Neural cell (in vitro differentiated cells): ENCODE measurements at regions not wholly inside any gene's neighbourhood (a gene's known extent, or its start where the extent isn't known, plus 50 kb on each side); places are given as distances from the start of the nearest gene placed in this dataset.
A peak's percentile ranks its signal among the peaks of the same experiment; 100 is the strongest.

Experiments
- H2AFZ ChIP-seq: fragments of 200-600, 300-800 bp; sonication (generic), shearing (Covaris generic); 2 replicates; pipeline ENCODE4 v1.6.0; 2014; ENCODE audit warnings: low read depth, mild to moderate bottlenecking, antibody characterized with exemption, low read length, moderate library complexity
- H3F3A ChIP-seq: fragments of 200-600 bp; shearing (Covaris generic); 2 replicates; pipeline ENCODE4 v1.6.1; 2016; ENCODE audit warnings: mild to moderate bottlenecking, moderate library complexity, mixed read lengths, antibody characterized with exemption, low read length; ENCODE audit not compliant: insufficient read depth, poor library complexity, severe bottlenecking
- H3K27ac ChIP-seq: fragments of 200-600, 300-800 bp; sonication (generic), shearing (Covaris generic); 2 replicates; pipeline ENCODE4 v1.5.1; 2014; ENCODE audit warnings: mild to moderate bottlenecking, low read length, moderate library complexity
- H3K27me3 ChIP-seq: fragments of 300-800, 200-600 bp; sonication (generic), shearing (Covaris generic); 2 replicates; pipeline ENCODE4 v1.6.0; 2014; ENCODE audit warnings: mild to moderate bottlenecking, low read depth, low read length, moderate library complexity; ENCODE audit not compliant: insufficient read depth
- H3K36me3 ChIP-seq: fragments of 300-800, 200-600 bp; sonication (generic), shearing (Covaris generic); 2 replicates; pipeline ENCODE4 v1.5.1; 2014; ENCODE audit warnings: mild to moderate bottlenecking, antibody characterized with exemption, low read length, moderate library complexity; ENCODE audit not compliant: insufficient read depth
- H3K4me2 ChIP-seq: fragments of 300-800, 200-600 bp; sonication (generic), shearing (Covaris generic); 2 replicates; pipeline ENCODE4 v1.6.0; 2014; ENCODE audit warnings: mild to moderate bottlenecking, low read length
- H3K4me3 ChIP-seq: fragments of 300-800, 200-600 bp; sonication (generic), shearing (Covaris generic); 2 replicates; pipeline ENCODE4 v1.5.1; 2014; ENCODE audit warnings: mild to moderate bottlenecking, low read length, moderate library complexity
- H3K79me2 ChIP-seq: fragments of 200-600 bp; shearing (Covaris generic); replicated peaks from 2 replicates; pipeline ENCODE4 v1.6.0; 2014; ENCODE audit warnings: mild to moderate bottlenecking, low read length, moderate library complexity; ENCODE audit not compliant: insufficient read depth
- H3K9ac ChIP-seq: fragments of 300-800, 200-600 bp; sonication (generic), shearing (Covaris generic); 2 replicates; pipeline ENCODE4 v1.6.1; 2016; ENCODE audit warnings: mild to moderate bottlenecking, low read length, mixed read lengths
- H3K9me2 ChIP-seq: fragments of 200-600 bp; shearing (Covaris generic); 2 replicates; pipeline ENCODE4 v1.6.1; 2016; ENCODE audit warnings: mild to moderate bottlenecking, low read length, mixed read lengths; ENCODE audit not compliant: insufficient read depth
- H3K9me3 ChIP-seq: fragments of 200-600, 300-800 bp; sonication (generic), shearing (Covaris generic); 2 replicates; pipeline ENCODE4 v1.6.1; 2016; ENCODE audit warnings: mild to moderate bottlenecking, mixed run types, low read length, moderate library complexity, mixed read lengths
- H4K20me1 ChIP-seq: fragments of 200-600 bp; shearing (Covaris generic); 2 replicates; pipeline ENCODE4 v1.6.1; 2016; ENCODE audit warnings: mild to moderate bottlenecking, mixed run types; ENCODE audit not compliant: insufficient read depth
- CTCF ChIP-seq: fragments of 450-650 bp; IDR thresholded peaks from 2 replicates; pipeline ENCODE4 v1.5.1; 2014; ENCODE audit warnings: antibody characterized with exemption, mild to moderate bottlenecking, moderate library complexity; ENCODE audit not compliant: poor library complexity, severe bottlenecking
- EP300 ChIP-seq: fragments of 450-650 bp; conservative IDR thresholded peaks from 2 replicates; pipeline ENCODE4 v1.6.1; 2014; ENCODE audit warnings: antibody characterized with exemption, mild to moderate bottlenecking, moderate library complexity; ENCODE audit not compliant: poor library complexity, severe bottlenecking
- EZH2 ChIP-seq: fragments of 200-600, 300-800 bp; shearing (Covaris generic), sonication (generic); IDR thresholded peaks from 2 replicates; pipeline ENCODE4 v1.6.1; 2014; ENCODE audit warnings: antibody characterized with exemption, low read length, borderline replicate concordance, mild to moderate bottlenecking; ENCODE audit not compliant: insufficient read depth, poor library complexity, severe bottlenecking
- MXI1 ChIP-seq: fragments of 450-650 bp; conservative IDR thresholded peaks from 2 replicates; pipeline ENCODE4 v1.6.1; 2014; ENCODE audit warnings: antibody characterized with exemption, mild to moderate bottlenecking; ENCODE audit not compliant: poor library complexity, severe bottlenecking
- POLR2AphosphoS5 ChIP-seq: IDR thresholded peaks from 2 replicates; pipeline ENCODE4 v1.6.1; 2012
- RAD21 ChIP-seq: fragments of 450-650 bp; conservative IDR thresholded peaks from 2 replicates; pipeline ENCODE4 v1.6.1; 2014; ENCODE audit warnings: antibody characterized with exemption, mild to moderate bottlenecking, moderate library complexity
- SMC3 ChIP-seq: fragments of 450-650 bp; conservative IDR thresholded peaks from 2 replicates; pipeline ENCODE4 v1.6.1; 2014; ENCODE audit warnings: antibody characterized with exemption, mild to moderate bottlenecking, moderate library complexity; ENCODE audit not compliant: poor library complexity
- TAF1 ChIP-seq: IDR thresholded peaks from 2 replicates; pipeline ENCODE4 v1.6.1; 2012; ENCODE audit warnings: low read depth
- TF ChIP-seq, protein P1 (sequence below): IDR thresholded peaks from 2 replicates; pipeline ENCODE4 v1.6.1; 2012; ENCODE audit warnings: borderline replicate concordance

DNA sequence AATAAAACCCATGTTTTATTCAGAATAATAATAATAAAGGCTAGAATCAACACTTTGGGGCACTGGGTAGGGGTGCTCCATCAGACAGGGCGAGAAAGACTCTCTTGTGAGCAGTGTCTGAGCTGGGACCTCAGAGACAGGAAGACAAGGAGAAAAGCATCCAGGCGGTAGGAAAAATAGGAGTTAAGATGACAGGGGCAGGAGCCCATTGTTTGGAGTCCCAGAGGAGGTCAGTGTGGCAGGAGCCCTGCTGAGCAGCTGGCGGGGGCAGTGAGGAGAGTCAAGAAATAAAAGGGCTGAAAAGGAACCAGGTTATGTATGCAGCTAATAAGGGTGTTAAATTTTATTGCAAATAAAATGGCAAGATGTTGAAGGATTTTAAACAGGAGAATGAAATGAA, 457.4 kb downstream of the FBXO15 start:
- no peak overlapping the region for H2AFZ ChIP-seq
- TF ChIP-seq MXI1 (no peak), POLR2AphosphoS5 (no peak), RAD21 (no peak), SMC3 (no peak), EP300 (no peak), EZH2 (no peak)
- TF ChIP-seq, protein P1, sequence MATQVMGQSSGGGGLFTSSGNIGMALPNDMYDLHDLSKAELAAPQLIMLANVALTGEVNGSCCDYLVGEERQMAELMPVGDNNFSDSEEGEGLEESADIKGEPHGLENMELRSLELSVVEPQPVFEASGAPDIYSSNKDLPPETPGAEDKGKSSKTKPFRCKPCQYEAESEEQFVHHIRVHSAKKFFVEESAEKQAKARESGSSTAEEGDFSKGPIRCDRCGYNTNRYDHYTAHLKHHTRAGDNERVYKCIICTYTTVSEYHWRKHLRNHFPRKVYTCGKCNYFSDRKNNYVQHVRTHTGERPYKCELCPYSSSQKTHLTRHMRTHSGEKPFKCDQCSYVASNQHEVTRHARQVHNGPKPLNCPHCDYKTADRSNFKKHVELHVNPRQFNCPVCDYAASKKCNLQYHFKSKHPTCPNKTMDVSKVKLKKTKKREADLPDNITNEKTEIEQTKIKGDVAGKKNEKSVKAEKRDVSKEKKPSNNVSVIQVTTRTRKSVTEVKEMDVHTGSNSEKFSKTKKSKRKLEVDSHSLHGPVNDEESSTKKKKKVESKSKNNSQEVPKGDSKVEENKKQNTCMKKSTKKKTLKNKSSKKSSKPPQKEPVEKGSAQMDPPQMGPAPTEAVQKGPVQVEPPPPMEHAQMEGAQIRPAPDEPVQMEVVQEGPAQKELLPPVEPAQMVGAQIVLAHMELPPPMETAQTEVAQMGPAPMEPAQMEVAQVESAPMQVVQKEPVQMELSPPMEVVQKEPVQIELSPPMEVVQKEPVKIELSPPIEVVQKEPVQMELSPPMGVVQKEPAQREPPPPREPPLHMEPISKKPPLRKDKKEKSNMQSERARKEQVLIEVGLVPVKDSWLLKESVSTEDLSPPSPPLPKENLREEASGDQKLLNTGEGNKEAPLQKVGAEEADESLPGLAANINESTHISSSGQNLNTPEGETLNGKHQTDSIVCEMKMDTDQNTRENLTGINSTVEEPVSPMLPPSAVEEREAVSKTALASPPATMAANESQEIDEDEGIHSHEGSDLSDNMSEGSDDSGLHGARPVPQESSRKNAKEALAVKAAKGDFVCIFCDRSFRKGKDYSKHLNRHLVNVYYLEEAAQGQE: no peak

DNA sequence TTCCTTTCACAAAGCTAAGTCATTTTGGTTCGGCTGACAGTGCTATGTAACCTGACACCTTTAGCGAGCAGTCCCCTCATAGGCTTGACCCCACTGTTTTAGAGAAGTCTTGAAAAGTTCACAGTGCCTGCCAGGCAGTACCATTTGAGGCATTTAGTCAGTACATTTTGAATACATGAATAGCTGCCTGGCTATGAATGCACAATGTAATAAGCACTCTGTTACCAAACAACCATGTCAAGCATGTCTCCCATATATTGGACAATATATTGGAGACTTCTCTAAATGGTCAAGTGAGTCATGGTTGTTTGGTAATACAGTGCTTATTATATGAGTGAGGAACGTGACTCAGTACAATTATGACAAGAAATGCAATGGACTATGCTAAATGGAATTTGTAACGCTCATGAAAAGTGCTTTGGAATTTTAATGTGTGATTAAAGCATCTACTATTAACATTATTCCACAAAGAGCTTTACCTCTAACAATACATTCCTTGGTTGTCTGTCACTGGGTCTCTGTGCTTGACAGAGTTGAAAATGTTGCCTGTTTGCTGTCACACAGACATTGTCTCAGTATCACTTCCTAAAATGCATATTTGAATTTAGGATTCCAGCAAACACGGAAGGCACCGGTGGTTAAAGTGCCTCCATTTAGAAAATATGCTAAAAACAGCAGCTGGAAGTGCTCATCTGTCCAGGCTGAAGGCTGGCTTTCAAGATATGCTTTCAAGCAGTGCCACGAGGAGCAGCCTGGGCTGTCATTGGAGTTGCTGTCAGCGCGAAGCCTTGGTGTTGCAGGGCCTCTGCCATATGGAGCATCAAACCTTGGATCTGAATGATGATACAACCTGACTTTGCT, 458.6 kb downstream of the FBXO15 start:
- Histone ChIP-seq H3K79me2 (no peaks in the 10 kb centered on the region), H2AFZ (no peak overlapping the region), H3F3A (no peaks in the 10 kb centered on the region), H3K9me3 (no peaks in the 10 kb centered on the region), H3K4me2 (no peak overlapping the region), H3K27ac (peak overlapping the region; percentile 6), H3K36me3 (no peaks in the 10 kb centered on the region), H3K4me3 (peak overlapping the region; percentile 14), H3K27me3 (no peaks in the 10 kb centered on the region), H4K20me1 (no peaks in the 10 kb centered on the region), H3K9ac (no peak overlapping the region), H3K9me2 (no peaks in the 10 kb centered on the region)
- TF ChIP-seq CTCF (no peak), EP300 (peak; percentile 79), POLR2AphosphoS5 (peak; percentile 41), SMC3 (no peak), EZH2 (no peak), TAF1 (no peak), RAD21 (peak; percentile 13)
- TF ChIP-seq, protein P1: no peak

More for the DNA sequence above, 457.4 kb downstream of the FBXO15 start:
- no peaks in the 10 kb centered on the region for H4K20me1 ChIP-seq
- no peak overlapping the region for H3K4me3 ChIP-seq
- H3K9me2 ChIP-seq: no peaks in the 10 kb centered on the region
- no peak overlapping the region for H3K4me2 ChIP-seq
- H3K79me2 ChIP-seq: no peaks in the 10 kb centered on the region
- H3K9me3 ChIP-seq: no peaks in the 10 kb centered on the region
- no peaks in the 10 kb centered on the region for H3F3A ChIP-seq
- no peaks in the 10 kb centered on the region for H3K27me3 ChIP-seq
- no peaks in the 10 kb centered on the region for H3K36me3 ChIP-seq
- H3K27ac ChIP-seq: no peak overlapping the region
- no peak overlapping the region for H3K9ac ChIP-seq
